ENCODE measurements at regions not wholly inside any gene's neighbourhood (a gene's known extent, or its start where the extent isn't known, plus 50 kb on each side); places are given as distances from the start of the nearest gene placed in this dataset.
"Not testable (repeated sequence)": the region's sequence is repeated elsewhere in the genome, so short reads cannot be mapped to it uniquely, and the experiment has no call there.

DNA sequence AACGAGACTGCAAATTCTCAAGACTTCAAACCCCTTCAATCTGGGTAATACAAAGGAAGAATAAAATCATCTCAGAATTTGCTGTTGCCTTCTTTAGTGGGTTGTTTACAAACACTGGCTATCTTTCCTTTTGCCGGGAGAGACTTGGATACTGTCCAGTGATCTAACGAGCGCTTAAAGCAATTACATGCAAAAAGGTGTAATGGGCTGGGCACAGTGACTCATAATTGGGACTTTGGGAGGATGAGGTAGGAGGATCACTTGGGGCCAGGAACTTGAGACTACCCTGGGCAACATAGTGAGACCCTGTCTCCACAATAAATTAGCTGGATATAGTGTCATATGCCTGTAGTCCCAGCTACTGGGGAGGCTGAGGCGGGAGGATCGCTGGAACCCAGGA lies 52.2 kb upstream of the DEFB108B start:
- not testable (repeated sequence) for TF ChIP-seq POLR2A (IDR thresholded peaks at IDR 0.05)
- TF ChIP-seq, protein P1, sequence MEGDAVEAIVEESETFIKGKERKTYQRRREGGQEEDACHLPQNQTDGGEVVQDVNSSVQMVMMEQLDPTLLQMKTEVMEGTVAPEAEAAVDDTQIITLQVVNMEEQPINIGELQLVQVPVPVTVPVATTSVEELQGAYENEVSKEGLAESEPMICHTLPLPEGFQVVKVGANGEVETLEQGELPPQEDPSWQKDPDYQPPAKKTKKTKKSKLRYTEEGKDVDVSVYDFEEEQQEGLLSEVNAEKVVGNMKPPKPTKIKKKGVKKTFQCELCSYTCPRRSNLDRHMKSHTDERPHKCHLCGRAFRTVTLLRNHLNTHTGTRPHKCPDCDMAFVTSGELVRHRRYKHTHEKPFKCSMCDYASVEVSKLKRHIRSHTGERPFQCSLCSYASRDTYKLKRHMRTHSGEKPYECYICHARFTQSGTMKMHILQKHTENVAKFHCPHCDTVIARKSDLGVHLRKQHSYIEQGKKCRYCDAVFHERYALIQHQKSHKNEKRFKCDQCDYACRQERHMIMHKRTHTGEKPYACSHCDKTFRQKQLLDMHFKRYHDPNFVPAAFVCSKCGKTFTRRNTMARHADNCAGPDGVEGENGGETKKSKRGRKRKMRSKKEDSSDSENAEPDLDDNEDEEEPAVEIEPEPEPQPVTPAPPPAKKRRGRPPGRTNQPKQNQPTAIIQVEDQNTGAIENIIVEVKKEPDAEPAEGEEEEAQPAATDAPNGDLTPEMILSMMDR (IDR thresholded peaks at IDR 0.05): not testable (repeated sequence)

All from esophagus squamous epithelium (tissue), 4 donors.